Hepatocyte (in vitro differentiated cells): ENCODE measurements at regions not wholly inside any gene's neighbourhood (a gene's known extent, or its start where the extent isn't known, plus 50 kb on each side); places are given as distances from the start of the nearest gene placed in this dataset.

Source experiments
- CTCF ChIP-seq: fragments of 200-600 bp; sonication (generic); IDR thresholded peaks from 2 replicates; pipeline ENCODE4 v1.5.1; 2016; ENCODE audit warnings: antibody characterized with exemption, mild to moderate bottlenecking; ENCODE audit not compliant: poor library complexity
- EZH2 ChIP-seq: fragments of 200-600 bp; sonication (generic); IDR thresholded peaks from 2 replicates; pipeline ENCODE4 v1.6.1; 2016; ENCODE audit warnings: antibody characterized with exemption, mild to moderate bottlenecking, borderline replicate concordance

- TF ChIP-seq CTCF, result no peak
- TF ChIP-seq EZH2, result no peak
Observed at GRCh38 chr11:116249561-116249960, 523.2 kb downstream of the BUD13 start.
